ENCODE measurements at regions not wholly inside any gene's neighbourhood (a gene's known extent, or its start where the extent isn't known, plus 50 kb on each side); places are given as distances from the start of the nearest gene placed in this dataset.

DNA sequence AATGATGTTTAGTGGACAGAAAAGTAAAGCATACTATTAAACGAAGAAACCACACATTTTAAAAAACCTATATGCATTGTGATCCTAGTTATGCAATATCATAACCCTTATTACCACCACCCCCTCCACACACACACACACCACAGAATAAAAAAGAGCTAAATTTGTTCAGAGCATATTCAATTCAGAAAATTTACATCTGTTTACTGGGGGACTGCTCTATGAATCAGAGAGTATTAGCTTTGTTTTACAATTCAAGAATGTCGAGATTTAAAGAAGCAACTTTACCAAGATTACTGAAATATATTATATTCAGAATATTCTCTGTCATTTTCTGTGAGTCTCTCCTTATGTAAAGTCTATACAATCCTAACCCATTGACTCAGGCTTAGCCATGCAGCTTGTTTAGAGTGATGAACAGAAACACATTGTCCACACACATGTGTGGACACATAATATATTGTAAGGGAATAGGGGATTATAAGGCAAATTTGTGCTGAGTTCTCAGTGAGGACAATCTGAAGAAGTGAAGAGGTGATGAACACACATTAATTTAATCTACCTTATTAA, 369.6 kb upstream of the MARCKS start:
- DNase-seq, result no peak

DNA sequence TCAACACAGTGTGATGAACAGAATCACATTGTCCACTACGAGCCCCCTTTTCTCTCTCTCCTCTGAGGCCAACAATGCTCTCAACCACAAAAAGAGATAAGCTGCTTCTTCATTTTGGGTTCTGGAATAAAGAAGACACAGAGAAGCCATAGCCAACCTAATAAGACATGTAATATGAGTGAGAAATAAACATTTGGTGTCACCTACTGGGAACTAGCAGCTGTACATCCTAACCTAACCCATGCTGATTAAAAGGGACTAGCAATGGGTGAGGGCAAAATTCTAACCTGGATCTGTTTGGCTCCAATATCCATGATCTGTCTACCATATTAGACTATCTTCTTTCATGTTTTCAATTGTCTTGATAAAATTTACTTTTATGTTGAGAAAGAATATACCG, 369.1 kb upstream of the MARCKS start:
- DNase-seq, result no peak

DNA sequence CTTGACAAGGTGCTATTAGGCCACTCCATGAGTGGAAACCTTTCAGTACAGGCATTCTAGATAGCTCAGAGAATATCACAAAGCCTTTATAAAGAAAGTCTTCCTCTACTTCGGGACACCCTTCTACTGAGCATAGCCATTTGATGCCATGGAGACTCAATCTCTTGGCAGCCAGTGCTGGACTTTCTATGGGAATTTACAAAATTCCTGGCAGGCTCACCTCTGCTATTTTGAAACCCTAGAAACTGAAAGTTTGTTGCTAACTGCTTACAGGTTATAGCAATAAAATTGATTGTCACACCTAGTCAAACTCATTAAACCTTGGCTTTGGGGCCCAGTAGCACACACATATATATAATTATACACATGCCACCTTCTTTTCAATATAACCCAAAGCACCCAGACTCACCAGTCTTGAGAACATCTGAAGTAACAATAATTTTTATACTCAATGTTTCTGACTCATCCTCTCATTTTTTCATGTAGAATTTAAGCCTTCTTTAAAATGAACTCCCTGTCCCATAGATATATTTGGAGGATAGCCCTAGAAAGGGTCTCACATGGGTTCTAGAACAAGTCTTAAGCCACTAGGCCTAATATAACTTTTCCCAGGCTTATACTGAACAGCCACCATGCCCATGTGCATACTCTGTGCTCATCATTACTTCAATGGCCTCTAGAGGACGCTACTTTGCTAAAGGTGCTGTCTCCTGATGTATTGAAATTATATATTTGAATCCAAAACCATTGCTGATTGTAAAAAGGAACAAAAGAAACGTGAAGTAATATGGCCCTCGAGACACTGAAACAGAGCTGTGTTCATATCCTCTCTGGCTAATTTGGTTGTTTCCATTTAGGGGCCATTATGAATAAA, 368.1 kb upstream of the MARCKS start:
- no peak for DNase-seq

DNA sequence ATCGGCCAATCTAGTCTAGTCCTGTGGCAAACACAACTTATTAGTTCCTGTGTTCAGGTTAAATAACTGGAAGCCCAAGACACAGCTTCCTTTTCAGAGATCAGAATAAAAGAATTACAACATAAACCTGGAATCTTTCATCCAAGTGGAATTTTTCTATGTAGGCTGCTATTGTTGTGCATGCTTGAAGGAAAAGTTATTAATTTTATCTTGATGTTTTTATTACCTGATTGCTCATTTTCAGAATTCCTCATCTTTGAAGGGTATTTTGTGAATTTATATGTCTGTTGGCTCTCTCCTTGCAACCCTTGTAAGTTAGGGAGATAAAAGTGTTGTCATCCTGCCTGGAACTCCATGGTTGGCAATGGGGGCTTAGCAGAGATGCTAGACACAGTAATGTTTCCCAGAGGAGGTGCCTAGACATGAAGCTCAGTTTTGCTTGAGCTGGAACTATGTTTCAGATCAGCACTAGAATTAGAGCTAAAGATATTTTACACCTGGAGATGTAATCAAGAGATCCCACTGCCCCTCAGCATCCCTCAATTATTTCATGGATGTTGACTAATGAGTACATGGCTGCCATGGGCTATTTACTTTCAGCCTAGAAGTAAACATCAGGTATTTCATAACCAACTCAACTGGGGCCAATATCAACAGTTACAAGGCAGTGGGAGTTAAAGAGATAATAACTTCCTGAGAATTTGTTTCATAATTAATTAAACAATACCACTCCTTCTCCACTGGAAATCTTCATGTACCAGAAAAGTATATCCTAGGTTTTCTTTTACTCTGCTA, 367.0 kb upstream of the MARCKS start:
- no peak for DNase-seq

DNA sequence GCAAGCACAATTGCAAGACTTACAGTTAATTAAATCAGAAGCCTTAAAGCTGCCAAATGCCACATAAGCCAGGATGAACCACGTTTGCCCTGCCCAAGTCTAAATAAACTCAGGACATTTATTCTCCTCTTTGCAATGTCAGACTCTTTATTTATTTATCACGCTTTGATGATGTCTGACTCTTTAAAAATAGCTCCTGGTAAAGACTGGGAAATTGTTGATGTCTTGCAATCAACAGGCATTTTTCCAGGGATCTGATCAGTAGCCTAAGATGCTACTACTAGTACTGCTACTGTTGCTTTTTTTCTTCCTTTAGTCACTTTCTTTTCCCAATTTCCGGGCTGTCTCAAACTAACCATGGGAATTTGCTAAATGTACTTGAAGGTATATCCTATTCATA, 365.8 kb upstream of the MARCKS start:
- no peak for DNase-seq

DNA sequence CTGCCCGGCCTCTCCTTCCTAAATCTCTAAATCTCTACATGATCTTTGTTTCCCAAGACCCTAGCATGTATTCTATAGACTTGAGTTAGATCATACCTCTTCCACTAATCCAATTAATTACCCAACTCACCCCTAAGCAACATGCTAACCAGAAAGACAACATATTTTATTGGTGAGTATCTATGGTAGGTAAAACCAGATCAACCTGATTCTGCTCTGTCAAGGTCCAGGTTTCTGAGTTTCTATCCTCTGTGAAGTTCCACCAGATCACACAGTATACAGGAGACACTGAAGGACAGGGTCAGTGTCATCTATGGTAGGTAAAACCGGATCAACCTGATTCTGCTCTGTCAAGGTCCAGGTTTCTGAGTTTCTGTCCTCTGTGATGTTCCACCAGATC, 363.2 kb upstream of the MARCKS start:
- DNase-seq, result no peak

DNA sequence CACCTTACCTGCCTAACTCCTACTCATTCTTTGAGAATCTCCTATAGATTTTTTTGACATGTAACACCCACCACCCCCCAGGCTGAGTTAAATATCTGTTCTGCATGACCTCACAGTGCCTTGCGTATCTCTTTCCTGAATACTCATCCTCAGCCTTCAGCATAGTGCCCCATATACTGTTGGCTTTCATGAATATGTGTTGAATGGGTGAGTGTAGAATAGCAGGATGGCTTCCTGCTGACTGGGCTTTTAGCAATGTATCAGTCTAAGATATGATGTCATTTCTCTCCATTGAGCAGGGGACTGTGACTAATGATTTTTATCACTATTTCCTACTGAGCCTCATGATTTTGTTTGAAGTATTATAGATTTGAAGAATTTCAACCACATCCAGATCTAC, 361.6 kb upstream of the MARCKS start:
- DNase-seq, result no peak

DNA sequence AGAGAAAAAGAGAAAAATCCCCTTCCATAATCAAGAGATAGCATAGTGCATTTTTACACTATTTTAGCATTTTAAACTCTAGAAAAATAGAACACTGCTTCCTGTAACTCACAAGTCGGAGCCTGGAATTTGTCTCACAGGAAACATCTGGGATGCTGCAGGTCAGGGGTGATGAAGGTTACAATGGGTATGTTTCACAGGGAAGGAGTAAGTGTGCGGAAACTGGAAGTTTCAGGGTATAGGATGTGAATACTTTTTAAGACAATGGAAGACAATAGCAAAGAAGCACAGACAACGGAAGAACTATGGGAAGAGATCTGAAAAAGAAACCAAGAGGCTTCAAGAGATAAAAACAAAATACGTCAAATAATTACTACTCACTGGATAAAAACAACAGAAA, 361.0 kb upstream of the MARCKS start:
- no peak for DNase-seq

DNA sequence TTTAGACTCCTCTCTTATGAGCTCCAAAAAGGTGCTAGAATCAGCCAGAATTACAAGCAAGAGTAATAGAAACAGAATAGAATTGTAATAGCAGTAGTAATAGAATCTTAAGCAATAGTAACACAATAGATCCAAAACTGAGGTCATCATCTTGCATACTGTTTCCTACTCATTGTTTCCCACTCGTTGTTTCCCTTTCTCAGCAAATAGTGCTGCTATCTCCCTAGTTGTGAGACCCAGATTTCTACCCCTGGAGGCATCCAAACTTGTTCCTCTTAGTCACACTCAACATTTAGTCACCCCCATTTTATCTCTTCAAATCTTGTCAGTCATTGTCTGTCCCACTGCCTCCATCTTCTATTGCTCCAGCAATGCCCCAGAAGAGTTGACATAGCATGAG, 356.9 kb upstream of the MARCKS start:
- DNase-seq, result no peak

DNA sequence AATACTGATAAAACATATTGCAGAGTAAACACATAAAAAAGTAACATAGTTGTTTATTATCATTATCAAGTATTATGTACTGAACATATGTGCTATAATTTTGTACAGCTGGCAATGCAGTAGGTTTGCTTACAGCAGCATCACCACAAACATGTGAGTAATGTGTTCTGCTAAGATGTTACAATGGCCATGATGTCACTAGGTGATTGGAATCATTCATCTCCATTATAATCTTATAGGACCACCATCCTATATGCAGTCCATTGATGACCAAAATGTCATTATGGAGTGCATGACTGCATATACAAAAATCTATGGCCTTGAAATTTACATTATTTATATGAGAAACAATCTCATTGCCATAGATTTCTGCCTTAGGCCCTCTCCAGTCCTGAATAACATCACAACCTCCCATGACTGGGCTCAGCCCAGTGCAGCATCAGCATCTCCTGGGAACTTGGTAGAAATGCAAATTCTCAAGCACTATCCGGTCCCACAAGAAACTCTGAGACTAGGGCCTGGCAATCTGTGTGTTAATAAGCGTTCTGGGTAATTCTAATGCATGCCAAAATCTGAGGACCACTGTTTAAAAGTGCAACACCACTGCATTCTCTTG, 352.0 kb upstream of the MARCKS start:
- no peak for DNase-seq

DNA sequence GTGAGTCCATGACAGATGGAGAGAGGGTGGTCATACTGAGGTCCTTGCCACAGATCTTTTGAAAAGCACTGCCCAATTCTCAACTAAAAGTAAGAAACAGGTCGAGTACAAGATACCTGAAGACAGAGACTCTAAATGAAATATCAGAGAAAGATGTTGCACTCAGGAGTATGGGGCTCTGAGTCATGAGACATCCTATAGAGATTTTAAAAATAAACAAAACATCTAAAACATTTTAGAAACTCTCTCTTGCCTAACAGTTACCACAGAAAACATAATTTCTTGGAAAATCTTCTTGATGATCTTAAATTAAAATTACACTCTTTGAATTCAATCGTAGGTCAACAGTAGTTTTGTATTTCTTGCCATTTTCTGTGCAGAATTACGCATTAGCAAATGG, 348.9 kb upstream of the MARCKS start:
- DNase-seq, result no peak

DNA sequence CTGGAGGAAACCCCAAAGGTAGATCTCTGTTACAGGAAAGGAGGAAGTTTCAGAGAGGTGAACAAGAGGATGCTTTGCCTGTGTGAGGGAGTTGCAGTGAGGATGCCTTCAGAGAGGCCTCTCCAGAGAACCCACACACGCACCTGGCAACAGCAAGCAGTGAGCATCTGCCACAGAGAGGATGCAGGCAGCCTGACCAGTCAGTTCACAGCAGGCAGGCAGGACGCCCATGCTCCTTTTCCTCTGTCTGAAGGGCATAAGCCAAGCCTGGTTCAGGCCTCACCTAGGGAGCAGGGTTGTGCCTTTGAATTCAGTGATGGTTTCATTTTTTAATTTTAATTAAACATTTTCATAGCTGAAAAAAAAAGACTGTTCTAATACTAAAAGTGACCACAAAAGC, 346.0 kb upstream of the MARCKS start:
- DNase-seq, result no peak

DNA sequence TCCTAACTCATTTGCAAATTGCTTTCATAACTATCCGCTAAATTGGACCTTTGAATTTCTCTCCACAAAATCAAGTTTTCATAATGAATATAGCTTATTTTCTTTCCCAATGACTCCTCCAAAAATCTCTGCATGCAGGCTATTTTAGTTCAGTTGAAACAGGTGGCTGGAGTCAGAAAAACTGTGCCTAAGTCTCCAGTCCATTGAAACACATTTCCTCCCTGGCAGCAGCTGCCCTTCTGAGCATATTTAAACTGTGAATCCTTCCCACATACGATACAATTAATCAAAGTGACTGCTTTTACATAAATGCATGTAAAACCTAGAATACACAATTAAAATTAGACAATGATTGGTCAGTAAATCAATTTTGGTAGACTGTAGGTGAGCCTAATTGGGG, 344.6 kb upstream of the MARCKS start:
- DNase-seq, result no peak

DNA sequence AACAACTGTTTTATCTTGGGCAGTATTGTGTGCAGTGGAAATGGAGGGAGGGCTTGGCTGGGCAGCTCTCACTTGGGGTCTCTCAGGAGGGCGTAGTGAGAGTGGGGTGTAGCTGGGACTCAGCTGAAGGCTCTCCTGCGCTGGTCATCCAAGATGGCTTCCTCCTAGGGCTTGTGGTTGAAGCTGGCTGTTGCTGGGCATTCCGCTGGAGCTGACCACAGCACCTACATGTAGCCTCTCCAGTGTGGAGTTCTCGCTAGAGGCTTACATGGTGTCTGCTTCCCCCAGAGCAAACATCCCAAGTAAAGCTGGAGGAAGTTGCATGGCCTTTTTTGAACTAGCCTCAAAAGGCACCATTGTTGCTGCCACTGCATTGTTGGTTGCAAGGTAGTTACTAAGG, 344.1 kb upstream of the MARCKS start:
- DNase-seq, result no peak

DNA sequence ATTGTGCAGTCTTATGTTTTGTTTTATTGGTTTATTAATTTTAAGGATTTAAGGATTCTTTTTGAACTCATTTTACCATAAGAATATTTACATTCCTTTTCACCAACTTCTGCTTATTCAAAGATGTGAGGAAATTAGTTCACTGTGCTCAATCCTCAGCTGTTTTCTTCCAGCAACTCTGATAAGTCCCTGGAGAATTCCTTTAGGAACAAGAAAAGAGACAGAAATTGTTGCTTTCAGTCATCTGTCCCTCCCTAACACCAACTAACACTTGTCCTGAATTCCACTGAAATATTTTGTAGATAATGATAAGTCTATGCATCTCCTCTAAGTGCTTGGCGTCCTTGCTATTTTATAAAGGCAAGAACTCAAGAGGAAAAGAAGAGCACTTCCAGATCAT, 334.8 kb upstream of the MARCKS start:
- no peak for DNase-seq

DNA sequence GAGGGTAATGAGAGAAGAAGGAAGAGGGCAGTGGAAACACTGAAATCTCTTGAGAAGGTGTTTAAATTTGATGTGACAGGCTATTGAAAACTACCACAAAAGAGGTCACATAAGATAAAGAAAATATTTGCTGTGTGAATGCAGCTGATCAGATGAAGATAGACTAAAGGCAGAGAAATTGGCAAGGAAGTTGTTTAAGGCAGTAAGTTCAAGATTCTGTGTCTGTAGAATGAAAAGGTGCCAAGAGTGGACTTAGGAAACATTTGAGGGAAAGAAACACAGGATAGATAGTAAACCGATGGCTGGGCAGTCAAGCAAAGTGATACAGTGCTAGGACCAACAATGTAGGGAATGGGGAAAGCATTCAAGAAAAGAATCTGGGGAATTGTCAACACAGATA, 332.3 kb upstream of the MARCKS start:
- DNase-seq, result no peak

DNA sequence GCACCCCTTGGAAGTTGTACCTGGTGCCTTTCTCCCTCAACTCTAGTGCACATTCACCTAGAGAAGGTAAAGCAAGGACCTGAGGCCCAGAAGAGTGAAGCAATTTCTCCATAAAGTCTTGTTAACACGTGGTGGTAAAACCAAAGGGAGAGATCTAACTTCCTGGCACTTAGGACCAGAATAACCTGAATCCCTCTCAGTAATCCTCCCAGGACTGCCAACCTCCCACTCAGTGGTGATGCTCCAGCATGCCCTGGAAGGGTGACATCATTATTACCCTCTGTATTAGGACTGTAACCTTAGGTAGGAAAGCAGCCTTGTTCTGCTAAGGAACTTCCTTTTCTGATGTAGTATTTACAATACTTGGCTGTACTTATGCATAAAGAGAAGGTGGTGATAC, 330.6 kb upstream of the MARCKS start:
- no peak for DNase-seq

DNA sequence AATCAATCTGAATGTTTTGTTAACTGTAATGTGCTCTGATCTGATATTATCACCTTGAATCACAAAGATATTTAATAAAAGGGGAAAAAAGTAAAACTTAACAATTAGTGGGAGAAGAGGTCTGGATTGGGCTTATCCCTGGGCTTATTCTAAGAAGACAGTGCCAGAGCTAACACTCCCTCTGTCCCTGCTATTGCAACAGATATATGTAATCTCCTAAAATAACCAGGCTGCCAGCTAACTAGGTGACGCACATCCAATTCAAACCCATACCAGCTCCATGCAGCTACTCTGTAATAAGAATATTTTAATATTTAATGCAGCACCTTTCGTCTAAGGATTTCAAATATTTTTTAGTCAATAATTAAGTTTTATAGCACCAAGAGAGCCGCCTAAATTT, 330.1 kb upstream of the MARCKS start:
- no peak for DNase-seq

DNA sequence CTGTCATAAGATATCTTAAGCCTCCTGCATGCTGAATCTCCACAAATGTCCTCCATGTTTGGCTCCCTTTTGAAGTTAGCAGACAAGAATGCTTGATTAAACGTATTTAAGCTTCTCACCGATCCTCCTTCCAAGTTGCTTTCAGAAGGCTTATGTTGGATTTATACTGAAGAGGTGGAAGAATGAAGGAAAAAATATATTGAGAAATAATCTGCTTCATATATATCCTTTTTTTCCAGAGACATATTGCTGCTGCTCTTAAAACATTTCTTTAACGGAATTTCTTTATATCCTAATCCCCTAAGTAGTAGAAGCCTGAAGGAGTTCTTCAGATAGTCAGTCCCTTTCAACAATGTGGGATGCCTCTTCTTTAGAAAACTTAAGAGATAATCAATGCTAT, 329.0 kb upstream of the MARCKS start:
- DNase-seq, result no peak

DNA sequence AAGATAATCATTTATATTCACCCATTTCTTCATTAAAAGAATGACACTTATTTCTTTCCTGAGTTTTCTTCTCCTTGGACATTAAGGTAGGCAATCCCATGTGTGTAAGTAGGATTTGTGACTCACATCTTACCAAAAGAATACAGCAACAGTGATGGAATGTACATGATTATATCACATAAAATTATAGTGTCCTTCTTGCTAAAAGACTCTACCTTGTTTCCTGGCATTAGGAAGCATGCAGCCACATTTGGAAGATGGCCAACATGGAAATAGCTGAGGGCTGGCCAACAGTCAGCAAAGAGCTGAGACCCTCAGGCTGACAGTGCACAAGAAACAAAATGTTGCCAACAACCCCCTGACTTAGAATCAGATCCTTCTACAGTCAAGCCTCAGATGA, 327.9 kb upstream of the MARCKS start:
- no peak for DNase-seq

DNA sequence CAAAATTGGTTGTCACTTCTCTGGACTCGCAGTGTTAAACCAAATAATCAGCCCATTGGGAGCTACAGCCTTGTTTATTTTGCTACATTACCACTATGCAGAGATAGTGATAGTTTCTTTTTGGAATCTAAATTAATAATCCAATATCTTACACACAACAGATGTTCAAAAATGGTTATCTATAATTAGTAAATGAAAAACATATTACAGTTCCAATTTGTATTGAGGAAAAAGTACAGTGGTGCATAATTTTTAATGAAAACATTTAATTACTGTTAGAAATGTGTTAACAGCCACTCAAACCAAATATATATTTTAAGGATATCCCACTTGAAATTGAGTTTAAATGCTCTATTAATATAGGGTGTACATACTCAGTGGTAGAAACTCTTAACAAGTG, 327.3 kb upstream of the MARCKS start:
- DNase-seq, result no peak

DNA sequence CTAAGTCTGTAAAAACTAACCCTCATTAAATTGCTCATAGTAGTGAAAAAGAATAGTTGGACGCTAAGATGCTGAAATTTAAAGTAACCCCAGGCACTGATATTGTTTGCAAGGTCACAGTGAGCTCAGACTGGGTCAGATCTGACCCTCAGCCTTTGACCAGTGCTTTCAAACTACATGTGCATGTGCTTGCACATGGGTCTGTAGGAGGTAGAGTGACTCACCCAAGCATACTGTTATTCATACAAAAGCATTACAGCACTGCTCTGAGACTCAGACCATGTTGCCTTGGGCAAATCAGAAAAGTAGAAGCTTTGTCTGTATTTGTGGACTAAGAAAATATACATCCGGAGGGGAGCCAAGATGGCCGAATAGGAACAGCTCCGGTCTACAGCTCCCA, 326.4 kb upstream of the MARCKS start:
- no peak for DNase-seq

DNA sequence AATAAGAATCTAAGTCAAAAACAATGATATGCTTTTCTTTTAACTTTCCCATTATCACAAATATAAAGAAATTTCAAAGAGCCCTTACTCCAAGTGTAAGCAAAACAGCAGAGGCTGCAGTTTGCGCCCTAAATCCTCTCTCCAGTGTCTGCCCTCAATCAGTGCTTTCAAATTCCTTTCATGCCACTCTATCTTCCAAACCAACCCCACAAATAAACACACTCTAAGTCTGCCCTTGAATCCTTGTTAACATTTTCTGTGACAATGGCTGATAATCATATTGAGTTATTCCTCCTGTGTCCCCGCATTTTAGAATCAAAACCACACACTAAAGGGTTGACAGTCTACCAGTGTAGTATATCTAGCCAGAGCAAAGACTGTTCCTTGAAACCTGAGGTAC, 317.9 kb upstream of the MARCKS start:
- DNase-seq, result no peak

DNA sequence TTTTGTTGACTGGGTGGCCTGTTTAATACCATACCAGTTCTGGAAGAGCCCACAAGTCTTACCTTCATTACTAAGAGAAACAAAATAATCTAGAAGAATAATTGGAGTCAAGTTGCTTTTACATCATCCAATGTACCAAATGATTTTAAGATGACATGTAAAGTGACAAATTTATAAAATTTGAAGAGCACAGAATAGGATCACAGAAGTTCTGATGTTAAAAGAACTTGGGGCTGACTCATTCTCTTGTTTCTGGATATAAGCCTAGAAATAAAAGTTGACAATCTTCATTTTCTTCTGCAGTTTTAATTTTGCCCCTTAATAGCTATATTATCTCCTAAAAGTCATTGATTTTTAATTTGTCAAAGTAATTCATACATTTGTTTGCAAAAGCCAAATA, 317.5 kb upstream of the MARCKS start:
- DNase-seq, result no peak
